Activated naive CD4-positive, alpha-beta T cell treated with anti-CD3 and anti-CD28 coated beads for 36 hours (primary cell): ENCODE measurements at regions not wholly inside any gene's neighbourhood (a gene's known extent, or its start where the extent isn't known, plus 50 kb on each side); places are given as distances from the start of the nearest gene placed in this dataset.

Source experiments
- CTCF ChIA-PET: fragments of 350-600 bp; sonication (Branson Sonifier 250); formaldehyde crosslinking; loops from one replicate; lab custom pipeline; 2021; ENCODE audit warnings: antibody characterized with exemption; lab: Charles Lee
- DNase-seq: peaks from one replicate; pipeline ENCODE4 v3.0.0-alpha.2; 2020
- H3K27ac Mint-ChIP-seq: one replicate; pipeline ENCODE4 v1.8.0; 2021; ENCODE audit warnings: mild to moderate bottlenecking, mixed read lengths
- H3K27me3 Mint-ChIP-seq: one replicate; pipeline ENCODE4 v1.8.0; 2021; ENCODE audit warnings: low read depth, mixed read lengths
- H3K36me3 Mint-ChIP-seq: one replicate; pipeline ENCODE4 v1.8.0; 2021; ENCODE audit warnings: low read depth, mixed read lengths
- H3K4me1 Mint-ChIP-seq: one replicate; pipeline ENCODE4 v1.8.0; 2021; ENCODE audit warnings: low read depth, mixed read lengths
- H3K4me3 Mint-ChIP-seq: one replicate; pipeline ENCODE4 v1.8.0; 2021; ENCODE audit warnings: mild to moderate bottlenecking, moderate library complexity, mixed read lengths
- H3K9me3 Mint-ChIP-seq: one replicate; pipeline ENCODE4 v1.8.0; 2021; ENCODE audit warnings: mixed read lengths
- intact Hi-C: fragments of 100-400 bp; cut with micrococcal nuclease; formaldehyde crosslinking; loops from one replicate; pipeline ENCODE4 v1.15.1; 2023

GRCh38 chr9:534886-535285, 306.6 kb upstream of the DMRT1 start:
- no peaks in the 10 kb centered on the region for H3K27me3 Mint-ChIP-seq
- H3K4me3 Mint-ChIP-seq: no peak overlapping the region
- peaks cover 5% of the 10 kb centered on the region for H3K36me3 Mint-ChIP-seq
- no peak for DNase-seq
- peaks cover under 1% of the 10 kb centered on the region for H3K9me3 Mint-ChIP-seq
- H3K27ac Mint-ChIP-seq: no peak overlapping the region
- peaks cover 66% of the 10 kb centered on the region for H3K4me1 Mint-ChIP-seq
- CTCF ChIA-PET: no interaction called here
- intact Hi-C loops: no loop called here

- DNase-seq: no peak
- Mint-ChIP-seq H3K9me3 (peaks cover 2% of the 10 kb centered on the region), H3K27ac (peak overlapping the region; percentile 13), H3K27me3 (no peaks in the 10 kb centered on the region), H3K36me3 (peaks cover 5% of the 10 kb centered on the region), H3K4me1 (peaks cover 65% of the 10 kb centered on the region), H3K4me3 (no peak overlapping the region)
- intact Hi-C loops: no loop called here
- CTCF ChIA-PET: no interaction called here
Measured at GRCh38 chr9:535356-535755, 306.1 kb upstream of the DMRT1 start.

- peaks cover 2% of the 10 kb centered on the region for H3K9me3 Mint-ChIP-seq
- CTCF ChIA-PET: no interaction called here
- intact Hi-C loops: loop anchor here (2.0 kb wide), 1 partner anchor 32 kb away; the partner anchor contains the start of gene KANK1
- no peak for DNase-seq
- H3K4me3 Mint-ChIP-seq: peak overlapping the region; percentile 65
- H3K4me1 Mint-ChIP-seq: peaks cover 55% of the 10 kb centered on the region
- H3K27ac Mint-ChIP-seq: peak overlapping the region; percentile 72
- H3K27me3 Mint-ChIP-seq: no peaks in the 10 kb centered on the region
- peaks cover 5% of the 10 kb centered on the region for H3K36me3 Mint-ChIP-seq
Measured at GRCh38 chr9:536597-537511, 304.6 kb upstream of the DMRT1 start.

GRCh38 chr9:543478-543877, 298.0 kb upstream of the DMRT1 start:
- CTCF ChIA-PET: interaction anchor here (0.8 kb wide), 1 partner anchor 33 kb away, joined by 3 read pairs; no protein-coding TSS in a partner anchor
- Mint-ChIP-seq H3K4me3 (no peak overlapping the region), H3K36me3 (peaks cover 5% of the 10 kb centered on the region), H3K4me1 (peaks cover 28% of the 10 kb centered on the region), H3K27me3 (no peaks in the 10 kb centered on the region), H3K9me3 (peaks cover 2% of the 10 kb centered on the region), H3K27ac (no peak overlapping the region)
- intact Hi-C loops: no loop called here
- DNase-seq: no peak

GRCh38 chr9:545480-545879, 296.0 kb upstream of the DMRT1 start:
- no peaks in the 10 kb centered on the region for H3K9me3 Mint-ChIP-seq
- no peaks in the 10 kb centered on the region for H3K36me3 Mint-ChIP-seq
- peaks cover 28% of the 10 kb centered on the region for H3K4me1 Mint-ChIP-seq
- DNase-seq: no peak
- CTCF ChIA-PET: no interaction called here
- no peak overlapping the region for H3K4me3 Mint-ChIP-seq
- intact Hi-C loops: no loop called here
- H3K27ac Mint-ChIP-seq: no peak overlapping the region
- H3K27me3 Mint-ChIP-seq: no peaks in the 10 kb centered on the region

- H3K9me3 Mint-ChIP-seq: no peaks in the 10 kb centered on the region
- H3K27me3 Mint-ChIP-seq: no peaks in the 10 kb centered on the region
- CTCF ChIA-PET: interaction anchor here (1.2 kb wide), 1 partner anchor 10 kb away, joined by 3 read pairs; no protein-coding TSS in a partner anchor
- no peak overlapping the region for H3K4me3 Mint-ChIP-seq
- H3K36me3 Mint-ChIP-seq: no peaks in the 10 kb centered on the region
- peaks cover 28% of the 10 kb centered on the region for H3K4me1 Mint-ChIP-seq
- H3K27ac Mint-ChIP-seq: no peak overlapping the region
- no peak for DNase-seq
- intact Hi-C loops: loop anchor here (2.0 kb wide), 1 partner anchor 41 kb away; the partner anchor contains the start of gene KANK1
Measured at GRCh38 chr9:546235-546634, 295.3 kb upstream of the DMRT1 start.

GRCh38 chr9:546797-547223, 294.7 kb upstream of the DMRT1 start:
- intact Hi-C loops: loop anchor here (1.0 to 2.0 kb wide), 2 partner anchors 42 to 162 kb away; partner anchors contain the start of gene KANK1
- DNase-seq: no peak
- H3K4me1 Mint-ChIP-seq: peaks cover 28% of the 10 kb centered on the region
- H3K4me3 Mint-ChIP-seq: peak overlapping the region; percentile 13
- H3K27ac Mint-ChIP-seq: peak overlapping the region; percentile 17
- no peaks in the 10 kb centered on the region for H3K27me3 Mint-ChIP-seq
- no peaks in the 10 kb centered on the region for H3K36me3 Mint-ChIP-seq
- no peaks in the 10 kb centered on the region for H3K9me3 Mint-ChIP-seq
- CTCF ChIA-PET: interaction anchor here (1.2 kb wide), 1 partner anchor 9 kb away, joined by 3 read pairs; no protein-coding TSS in a partner anchor

- CTCF ChIA-PET: no interaction called here
- Mint-ChIP-seq H3K9me3 (no peaks in the 10 kb centered on the region), H3K27me3 (no peaks in the 10 kb centered on the region), H3K4me1 (peaks cover 28% of the 10 kb centered on the region), H3K4me3 (peak overlapping the region; percentile 13), H3K27ac (no peak overlapping the region), H3K36me3 (no peaks in the 10 kb centered on the region)
- intact Hi-C loops: loop anchor here (1.0 to 2.0 kb wide), 2 partner anchors 43 to 162 kb away; partner anchors contain the start of gene KANK1
- DNase-seq: no peak
Measured at GRCh38 chr9:547314-547713, 294.2 kb upstream of the DMRT1 start.

- Mint-ChIP-seq H3K27me3 (no peaks in the 10 kb centered on the region), H3K4me3 (no peak overlapping the region), H3K4me1 (peaks cover 22% of the 10 kb centered on the region), H3K27ac (no peak overlapping the region), H3K36me3 (no peaks in the 10 kb centered on the region), H3K9me3 (no peaks in the 10 kb centered on the region)
- intact Hi-C loops: no loop called here
- no peak for DNase-seq
- CTCF ChIA-PET: no interaction called here
Measured at GRCh38 chr9:549455-549997, 292.0 kb upstream of the DMRT1 start.

- H3K27ac Mint-ChIP-seq: no peak overlapping the region
- no peak for DNase-seq
- no peaks in the 10 kb centered on the region for H3K36me3 Mint-ChIP-seq
- peaks cover 16% of the 10 kb centered on the region for H3K4me1 Mint-ChIP-seq
- intact Hi-C loops: no loop called here
- no peak overlapping the region for H3K4me3 Mint-ChIP-seq
- H3K9me3 Mint-ChIP-seq: no peaks in the 10 kb centered on the region
- CTCF ChIA-PET: interaction anchor here (0.9 kb wide), 1 partner anchor 77 kb away, joined by 3 read pairs; no protein-coding TSS in a partner anchor
- H3K27me3 Mint-ChIP-seq: no peaks in the 10 kb centered on the region
Measured at GRCh38 chr9:550333-550732, 291.2 kb upstream of the DMRT1 start.

- H3K4me1 Mint-ChIP-seq: peaks cover 7% of the 10 kb centered on the region
- H3K4me3 Mint-ChIP-seq: no peak overlapping the region
- no peak overlapping the region for H3K27ac Mint-ChIP-seq
- intact Hi-C loops: no loop called here
- CTCF ChIA-PET: interaction anchor here (0.6 to 1.0 kb wide), 3 partner anchors 31 to 183 kb away, joined by 3 read pairs; no protein-coding TSS in a partner anchor
- DNase-seq: no peak
- H3K27me3 Mint-ChIP-seq: no peaks in the 10 kb centered on the region
- no peaks in the 10 kb centered on the region for H3K36me3 Mint-ChIP-seq
- H3K9me3 Mint-ChIP-seq: no peaks in the 10 kb centered on the region
Measured at GRCh38 chr9:551986-552929, 289.2 kb upstream of the DMRT1 start.
